GM23338 (cell line): ENCODE measurements at regions not wholly inside any gene's neighbourhood (a gene's known extent, or its start where the extent isn't known, plus 50 kb on each side); places are given as distances from the start of the nearest gene placed in this dataset.

ENCODE experiments used
- ATAC-seq: fragments of 200-7000 bp; cut with Tn5 transposase; 3 replicates; pipeline ENCODE4 v1.9.1; 2020
- DNase-seq: peaks from one replicate; pipeline ENCODE4 v3.0.0-alpha.2; 2015; ENCODE audit warnings: low spot score
- H2AFZ ChIP-seq: fragments of 200-600 bp; sonication (generic); 2 replicates; pipeline ENCODE4 v1.8.0; 2016; ENCODE audit warnings: antibody characterized with exemption, mild to moderate bottlenecking, moderate library complexity
- H3F3A ChIP-seq: fragments of 200-600 bp; sonication (generic); replicated peaks from 2 replicates; pipeline ENCODE4 v1.8.0; 2017; ENCODE audit warnings: antibody characterized with exemption, mixed run types, low read depth
- H3K27ac ChIP-seq: fragments of 200-600 bp; sonication (generic); 2 replicates; pipeline ENCODE4 v1.6.1; 2016; ENCODE audit warnings: low read depth
- H3K27me3 ChIP-seq: fragments of 200-600 bp; sonication (generic); 2 replicates; pipeline ENCODE4 v1.8.0; 2016; ENCODE audit warnings: mild to moderate bottlenecking, mixed run types, moderate library complexity; ENCODE audit not compliant: insufficient read depth
- H3K36me3 ChIP-seq: fragments of 200-600 bp; sonication (generic); 2 replicates; pipeline ENCODE4 v1.8.0; 2016; ENCODE audit warnings: mild to moderate bottlenecking; ENCODE audit not compliant: insufficient read depth
- H3K4me1 ChIP-seq: fragments of 200-600 bp; sonication (generic); 2 replicates; pipeline ENCODE4 v1.8.0; 2016; ENCODE audit warnings: mild to moderate bottlenecking, moderate library complexity; ENCODE audit not compliant: insufficient read depth
- H3K4me2 ChIP-seq: fragments of 200-600 bp; sonication (generic); 2 replicates; pipeline ENCODE4 v1.7.1; 2017; ENCODE audit warnings: mixed run types
- H3K4me3 ChIP-seq: fragments of 200-600 bp; sonication (generic); 2 replicates; pipeline ENCODE4 v1.6.1; 2016; ENCODE audit warnings: mixed run types
- H3K79me2 ChIP-seq: fragments of 200-600 bp; sonication (generic); replicated peaks from 2 replicates; pipeline ENCODE4 v1.8.0; 2017; ENCODE audit warnings: mild to moderate bottlenecking; ENCODE audit not compliant: insufficient read depth
- H3K9me2 ChIP-seq: fragments of 200-600 bp; sonication (generic); 2 replicates; pipeline ENCODE4 v1.8.0; 2017; ENCODE audit not compliant: insufficient read depth
- H4K20me1 ChIP-seq: fragments of 200-600 bp; sonication (generic); replicated peaks from 2 replicates; pipeline ENCODE4 v1.8.0; 2017; ENCODE audit warnings: mild to moderate bottlenecking; ENCODE audit not compliant: insufficient read depth
- H3K27ac Mint-ChIP-seq: 2 replicates; pipeline ENCODE4 v1.8.0; 2020; ENCODE audit warnings: inconsistent platforms, mild to moderate bottlenecking, moderate library complexity, mixed read lengths
- H3K27me3 Mint-ChIP-seq: 3 replicates; pipeline ENCODE4 v1.8.0; 2022; ENCODE audit warnings: low read depth, mild to moderate bottlenecking, moderate library complexity, mixed read lengths, inconsistent platforms; ENCODE audit not compliant: insufficient read depth, poor library complexity
- H3K36me3 Mint-ChIP-seq: 3 replicates; pipeline ENCODE4 v1.8.0; 2021; ENCODE audit warnings: low read depth, mild to moderate bottlenecking, inconsistent platforms, moderate library complexity, mixed read lengths
- H3K4me1 Mint-ChIP-seq: 3 replicates; pipeline ENCODE4 v1.8.0; 2020; ENCODE audit warnings: mild to moderate bottlenecking, inconsistent platforms, mixed read lengths
- H3K4me3 Mint-ChIP-seq: 3 replicates; pipeline ENCODE4 v1.8.0; 2021; ENCODE audit warnings: moderate library complexity, mild to moderate bottlenecking, inconsistent platforms, mixed read lengths
- H3K9me3 Mint-ChIP-seq: 3 replicates; pipeline ENCODE4 v1.8.0; 2020; ENCODE audit warnings: moderate library complexity, mild to moderate bottlenecking, inconsistent platforms, mixed read lengths
- CREB1 ChIP-seq: fragments of 250-450 bp; sonication (Bioruptor Pico); IDR thresholded peaks from 2 replicates; pipeline ENCODE4 v1.5.0; 2020; ENCODE audit warnings: low read depth, mild to moderate bottlenecking, moderate library complexity
- EZH2 ChIP-seq: fragments of 200-600 bp; sonication (generic); IDR thresholded peaks from one replicate; pipeline ENCODE4 v1.8.0; 2017; ENCODE audit warnings: antibody characterized with exemption, mild to moderate bottlenecking, low read depth; ENCODE audit not compliant: unreplicated experiment
- EZH2phosphoT487 ChIP-seq: fragments of 200-600 bp; sonication (generic); IDR thresholded peaks from one replicate; pipeline ENCODE4 v1.8.1; 2018; ENCODE audit warnings: antibody characterized with exemption; ENCODE audit not compliant: unreplicated experiment
- JUNB ChIP-seq: IDR thresholded peaks from one replicate; pipeline ENCODE4 v1.6.1; 2016; ENCODE audit warnings: antibody characterized with exemption; ENCODE audit not compliant: unreplicated experiment
- NANOG ChIP-seq: IDR thresholded peaks from 2 replicates; pipeline ENCODE4 v1.6.1; 2016; ENCODE audit warnings: antibody characterized with exemption, borderline replicate concordance
- POLR2AphosphoS5 ChIP-seq: IDR thresholded peaks from 2 replicates; pipeline ENCODE4 v1.6.1; 2016; ENCODE audit warnings: antibody characterized with exemption, low read depth
- STAT1 ChIP-seq: IDR thresholded peaks from one replicate; pipeline ENCODE4 v1.6.1; 2016; ENCODE audit warnings: antibody characterized with exemption; ENCODE audit not compliant: unreplicated experiment
- ZNF114 ChIP-seq: fragments of 250-450 bp; sonication (Bioruptor Pico); IDR thresholded peaks from 2 replicates; pipeline ENCODE4 v1.5.0; 2020; ENCODE audit warnings: mild to moderate bottlenecking, moderate library complexity
- ZNF331 ChIP-seq: fragments of 250-450 bp; sonication (Bioruptor Pico); IDR thresholded peaks from 2 replicates; pipeline ENCODE4 v1.5.0; 2020; ENCODE audit warnings: low read depth, mild to moderate bottlenecking, moderate library complexity
- TF ChIP-seq, protein P1 (sequence below): fragments of 250-450 bp; sonication (Bioruptor Pico); IDR thresholded peaks from 2 replicates; pipeline ENCODE4 v1.5.0; 2020; ENCODE audit warnings: mild to moderate bottlenecking, moderate library complexity
- TF ChIP-seq, protein P2 (sequence below), 2 experiments: fragments of 200-600 bp in 1 of 2; sonication (generic) in 1 of 2; conservative IDR thresholded peaks; 2 replicates each; pipeline versions ENCODE4 v1.5.1 to v1.6.1; 2016 to 2017; ENCODE audit warnings: antibody characterized with exemption in 2 of 2, low read depth in 2 of 2, mild to moderate bottlenecking in 2 of 2, moderate library complexity in 1 of 2
- TF ChIP-seq, protein P3 (sequence below): IDR thresholded peaks from 2 replicates; pipeline ENCODE4 v1.6.1; 2016; ENCODE audit warnings: antibody characterized with exemption
- TF ChIP-seq, protein P4 (sequence below): IDR thresholded peaks from one replicate; pipeline ENCODE4 v1.6.1; 2018; ENCODE audit warnings: antibody characterized with exemption; ENCODE audit not compliant: unreplicated experiment

DNA sequence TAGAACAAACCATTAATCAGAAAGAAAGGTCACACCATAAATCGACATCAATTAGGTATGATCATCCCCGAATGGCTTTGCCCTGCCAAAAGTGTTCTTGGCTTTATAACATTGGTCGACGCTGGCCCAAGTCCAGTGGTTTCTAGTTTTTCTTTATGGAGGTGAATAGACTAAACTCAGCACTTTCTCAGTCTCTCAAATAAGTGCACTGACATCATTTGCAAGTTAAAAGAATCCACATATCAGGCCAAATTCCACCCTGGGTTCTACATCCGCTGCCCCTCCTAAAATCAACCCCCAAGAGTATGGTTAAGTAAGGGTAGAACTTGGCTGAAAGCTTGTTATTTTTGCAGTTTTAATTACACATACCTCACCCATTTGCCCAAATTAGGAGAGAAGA is 314.3 kb downstream of the C12orf75 start:
- H3K4me3 ChIP-seq, result no peak overlapping the region
- H3K9me2 ChIP-seq, result 0 out of 2 replicates have a peak, but pooled peaks cover 14% of the 10 kb centered on the region
- no peaks in the 10 kb centered on the region for H4K20me1 ChIP-seq
- H3K4me1 Mint-ChIP-seq, result peaks cover 6% of the 10 kb centered on the region; the same call in 1 of the 3 replicates
- peaks cover 3% of the 10 kb centered on the region for H3K27me3 Mint-ChIP-seq
- no peaks in the 10 kb centered on the region for H3K79me2 ChIP-seq
- H3K36me3 Mint-ChIP-seq, result no peaks in the 10 kb centered on the region
- no peak overlapping the region for H3K4me3 Mint-ChIP-seq
- no peaks in the 10 kb centered on the region for H3K36me3 ChIP-seq
- no peaks in the 10 kb centered on the region for H3F3A ChIP-seq
- ATAC-seq (no peak), DNase-seq (no peak)
- no peak overlapping the region for H3K27ac ChIP-seq
- no peak overlapping the region for H3K27ac Mint-ChIP-seq
- H3K27me3 ChIP-seq, result no peaks in the 10 kb centered on the region
- TF ChIP-seq JUNB (no peak), NANOG (no peak), CREB1 (CRISPR knock-in tag) (no peak), ZNF331 (no peak), POLR2AphosphoS5 (no peak), STAT1 (no peak), EZH2phosphoT487 (no peak), ZNF114 (CRISPR knock-in tag) (no peak), EZH2 (no peak)
- TF ChIP-seq, protein P1, sequence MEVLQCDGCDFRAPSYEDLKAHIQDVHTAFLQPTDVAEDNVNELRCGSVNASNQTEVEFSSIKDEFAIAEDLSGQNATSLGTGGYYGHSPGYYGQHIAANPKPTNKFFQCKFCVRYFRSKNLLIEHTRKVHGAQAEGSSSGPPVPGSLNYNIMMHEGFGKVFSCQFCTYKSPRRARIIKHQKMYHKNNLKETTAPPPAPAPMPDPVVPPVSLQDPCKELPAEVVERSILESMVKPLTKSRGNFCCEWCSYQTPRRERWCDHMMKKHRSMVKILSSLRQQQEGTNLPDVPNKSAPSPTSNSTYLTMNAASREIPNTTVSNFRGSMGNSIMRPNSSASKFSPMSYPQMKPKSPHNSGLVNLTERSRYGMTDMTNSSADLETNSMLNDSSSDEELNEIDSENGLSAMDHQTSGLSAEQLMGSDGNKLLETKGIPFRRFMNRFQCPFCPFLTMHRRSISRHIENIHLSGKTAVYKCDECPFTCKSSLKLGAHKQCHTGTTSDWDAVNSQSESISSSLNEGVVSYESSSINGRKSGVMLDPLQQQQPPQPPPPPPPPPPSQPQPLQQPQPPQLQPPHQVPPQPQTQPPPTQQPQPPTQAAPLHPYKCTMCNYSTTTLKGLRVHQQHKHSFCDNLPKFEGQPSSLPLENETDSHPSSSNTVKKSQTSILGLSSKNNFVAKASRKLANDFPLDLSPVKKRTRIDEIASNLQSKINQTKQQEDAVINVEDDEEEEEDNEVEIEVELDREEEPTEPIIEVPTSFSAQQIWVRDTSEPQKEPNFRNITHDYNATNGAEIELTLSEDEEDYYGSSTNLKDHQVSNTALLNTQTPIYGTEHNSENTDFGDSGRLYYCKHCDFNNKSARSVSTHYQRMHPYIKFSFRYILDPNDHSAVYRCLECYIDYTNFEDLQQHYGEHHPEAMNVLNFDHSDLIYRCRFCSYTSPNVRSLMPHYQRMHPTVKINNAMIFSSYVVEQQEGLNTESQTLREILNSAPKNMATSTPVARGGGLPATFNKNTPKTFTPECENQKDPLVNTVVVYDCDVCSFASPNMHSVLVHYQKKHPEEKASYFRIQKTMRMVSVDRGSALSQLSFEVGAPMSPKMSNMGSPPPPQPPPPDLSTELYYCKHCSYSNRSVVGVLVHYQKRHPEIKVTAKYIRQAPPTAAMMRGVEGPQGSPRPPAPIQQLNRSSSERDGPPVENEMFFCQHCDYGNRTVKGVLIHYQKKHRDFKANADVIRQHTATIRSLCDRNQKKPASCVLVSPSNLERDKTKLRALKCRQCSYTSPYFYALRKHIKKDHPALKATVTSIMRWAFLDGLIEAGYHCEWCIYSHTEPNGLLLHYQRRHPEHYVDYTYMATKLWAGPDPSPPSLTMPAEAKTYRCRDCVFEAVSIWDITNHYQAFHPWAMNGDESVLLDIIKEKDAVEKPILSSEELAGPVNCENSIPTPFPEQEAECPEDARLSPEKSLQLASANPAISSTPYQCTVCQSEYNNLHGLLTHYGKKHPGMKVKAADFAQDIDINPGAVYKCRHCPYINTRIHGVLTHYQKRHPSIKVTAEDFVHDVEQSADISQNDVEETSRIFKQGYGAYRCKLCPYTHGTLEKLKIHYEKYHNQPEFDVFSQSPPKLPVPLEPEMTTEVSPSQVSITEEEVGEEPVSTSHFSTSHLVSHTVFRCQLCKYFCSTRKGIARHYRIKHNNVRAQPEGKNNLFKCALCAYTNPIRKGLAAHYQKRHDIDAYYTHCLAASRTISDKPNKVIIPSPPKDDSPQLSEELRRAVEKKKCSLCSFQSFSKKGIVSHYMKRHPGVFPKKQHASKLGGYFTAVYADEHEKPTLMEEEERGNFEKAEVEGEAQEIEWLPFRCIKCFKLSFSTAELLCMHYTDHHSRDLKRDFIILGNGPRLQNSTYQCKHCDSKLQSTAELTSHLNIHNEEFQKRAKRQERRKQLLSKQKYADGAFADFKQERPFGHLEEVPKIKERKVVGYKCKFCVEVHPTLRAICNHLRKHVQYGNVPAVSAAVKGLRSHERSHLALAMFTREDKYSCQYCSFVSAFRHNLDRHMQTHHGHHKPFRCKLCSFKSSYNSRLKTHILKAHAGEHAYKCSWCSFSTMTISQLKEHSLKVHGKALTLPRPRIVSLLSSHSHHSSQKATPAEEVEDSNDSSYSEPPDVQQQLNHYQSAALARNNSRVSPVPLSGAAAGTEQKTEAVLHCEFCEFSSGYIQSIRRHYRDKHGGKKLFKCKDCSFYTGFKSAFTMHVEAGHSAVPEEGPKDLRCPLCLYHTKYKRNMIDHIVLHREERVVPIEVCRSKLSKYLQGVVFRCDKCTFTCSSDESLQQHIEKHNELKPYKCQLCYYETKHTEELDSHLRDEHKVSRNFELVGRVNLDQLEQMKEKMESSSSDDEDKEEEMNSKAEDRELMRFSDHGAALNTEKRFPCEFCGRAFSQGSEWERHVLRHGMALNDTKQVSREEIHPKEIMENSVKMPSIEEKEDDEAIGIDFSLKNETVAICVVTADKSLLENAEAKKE (CRISPR knock-in tag), result no peak
- TF ChIP-seq, protein P2, sequence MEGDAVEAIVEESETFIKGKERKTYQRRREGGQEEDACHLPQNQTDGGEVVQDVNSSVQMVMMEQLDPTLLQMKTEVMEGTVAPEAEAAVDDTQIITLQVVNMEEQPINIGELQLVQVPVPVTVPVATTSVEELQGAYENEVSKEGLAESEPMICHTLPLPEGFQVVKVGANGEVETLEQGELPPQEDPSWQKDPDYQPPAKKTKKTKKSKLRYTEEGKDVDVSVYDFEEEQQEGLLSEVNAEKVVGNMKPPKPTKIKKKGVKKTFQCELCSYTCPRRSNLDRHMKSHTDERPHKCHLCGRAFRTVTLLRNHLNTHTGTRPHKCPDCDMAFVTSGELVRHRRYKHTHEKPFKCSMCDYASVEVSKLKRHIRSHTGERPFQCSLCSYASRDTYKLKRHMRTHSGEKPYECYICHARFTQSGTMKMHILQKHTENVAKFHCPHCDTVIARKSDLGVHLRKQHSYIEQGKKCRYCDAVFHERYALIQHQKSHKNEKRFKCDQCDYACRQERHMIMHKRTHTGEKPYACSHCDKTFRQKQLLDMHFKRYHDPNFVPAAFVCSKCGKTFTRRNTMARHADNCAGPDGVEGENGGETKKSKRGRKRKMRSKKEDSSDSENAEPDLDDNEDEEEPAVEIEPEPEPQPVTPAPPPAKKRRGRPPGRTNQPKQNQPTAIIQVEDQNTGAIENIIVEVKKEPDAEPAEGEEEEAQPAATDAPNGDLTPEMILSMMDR (conservative IDR thresholded peaks at IDR 0.05; ENCODE audit: low read depth in 2 of 2), result no peak
- TF ChIP-seq, protein P3, sequence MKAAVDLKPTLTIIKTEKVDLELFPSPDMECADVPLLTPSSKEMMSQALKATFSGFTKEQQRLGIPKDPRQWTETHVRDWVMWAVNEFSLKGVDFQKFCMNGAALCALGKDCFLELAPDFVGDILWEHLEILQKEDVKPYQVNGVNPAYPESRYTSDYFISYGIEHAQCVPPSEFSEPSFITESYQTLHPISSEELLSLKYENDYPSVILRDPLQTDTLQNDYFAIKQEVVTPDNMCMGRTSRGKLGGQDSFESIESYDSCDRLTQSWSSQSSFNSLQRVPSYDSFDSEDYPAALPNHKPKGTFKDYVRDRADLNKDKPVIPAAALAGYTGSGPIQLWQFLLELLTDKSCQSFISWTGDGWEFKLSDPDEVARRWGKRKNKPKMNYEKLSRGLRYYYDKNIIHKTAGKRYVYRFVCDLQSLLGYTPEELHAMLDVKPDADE, result no peak
- TF ChIP-seq, protein P4, sequence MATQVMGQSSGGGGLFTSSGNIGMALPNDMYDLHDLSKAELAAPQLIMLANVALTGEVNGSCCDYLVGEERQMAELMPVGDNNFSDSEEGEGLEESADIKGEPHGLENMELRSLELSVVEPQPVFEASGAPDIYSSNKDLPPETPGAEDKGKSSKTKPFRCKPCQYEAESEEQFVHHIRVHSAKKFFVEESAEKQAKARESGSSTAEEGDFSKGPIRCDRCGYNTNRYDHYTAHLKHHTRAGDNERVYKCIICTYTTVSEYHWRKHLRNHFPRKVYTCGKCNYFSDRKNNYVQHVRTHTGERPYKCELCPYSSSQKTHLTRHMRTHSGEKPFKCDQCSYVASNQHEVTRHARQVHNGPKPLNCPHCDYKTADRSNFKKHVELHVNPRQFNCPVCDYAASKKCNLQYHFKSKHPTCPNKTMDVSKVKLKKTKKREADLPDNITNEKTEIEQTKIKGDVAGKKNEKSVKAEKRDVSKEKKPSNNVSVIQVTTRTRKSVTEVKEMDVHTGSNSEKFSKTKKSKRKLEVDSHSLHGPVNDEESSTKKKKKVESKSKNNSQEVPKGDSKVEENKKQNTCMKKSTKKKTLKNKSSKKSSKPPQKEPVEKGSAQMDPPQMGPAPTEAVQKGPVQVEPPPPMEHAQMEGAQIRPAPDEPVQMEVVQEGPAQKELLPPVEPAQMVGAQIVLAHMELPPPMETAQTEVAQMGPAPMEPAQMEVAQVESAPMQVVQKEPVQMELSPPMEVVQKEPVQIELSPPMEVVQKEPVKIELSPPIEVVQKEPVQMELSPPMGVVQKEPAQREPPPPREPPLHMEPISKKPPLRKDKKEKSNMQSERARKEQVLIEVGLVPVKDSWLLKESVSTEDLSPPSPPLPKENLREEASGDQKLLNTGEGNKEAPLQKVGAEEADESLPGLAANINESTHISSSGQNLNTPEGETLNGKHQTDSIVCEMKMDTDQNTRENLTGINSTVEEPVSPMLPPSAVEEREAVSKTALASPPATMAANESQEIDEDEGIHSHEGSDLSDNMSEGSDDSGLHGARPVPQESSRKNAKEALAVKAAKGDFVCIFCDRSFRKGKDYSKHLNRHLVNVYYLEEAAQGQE, result no peak
- H3K4me1 ChIP-seq, result no peaks in the 10 kb centered on the region
- H2AFZ ChIP-seq, result no peak overlapping the region
- no peak overlapping the region for H3K4me2 ChIP-seq
- no peaks in the 10 kb centered on the region; the same call in 2 of the 3 replicates for H3K9me3 Mint-ChIP-seq
